MM.1S (cell line): ENCODE measurements at regions not wholly inside any gene's neighbourhood (a gene's known extent, or its start where the extent isn't known, plus 50 kb on each side); places are given as distances from the start of the nearest gene placed in this dataset.

Source experiments
- EZH2 ChIP-seq: fragments of 300-600 bp; sonication (generic); optimal IDR thresholded peaks from 2 replicates; pipeline ENCODE3; 2017; ENCODE audit warnings: low read depth, mild to moderate bottlenecking, antibody characterized with exemption, low read length, mixed read lengths
- TF ChIP-seq, protein P1 (sequence below): fragments of 300-600 bp; sonication (generic); IDR thresholded peaks from 2 replicates; pipeline ENCODE4 v1.5.1; 2016; ENCODE audit warnings: antibody characterized with exemption, low read length, mixed read lengths

DNA sequence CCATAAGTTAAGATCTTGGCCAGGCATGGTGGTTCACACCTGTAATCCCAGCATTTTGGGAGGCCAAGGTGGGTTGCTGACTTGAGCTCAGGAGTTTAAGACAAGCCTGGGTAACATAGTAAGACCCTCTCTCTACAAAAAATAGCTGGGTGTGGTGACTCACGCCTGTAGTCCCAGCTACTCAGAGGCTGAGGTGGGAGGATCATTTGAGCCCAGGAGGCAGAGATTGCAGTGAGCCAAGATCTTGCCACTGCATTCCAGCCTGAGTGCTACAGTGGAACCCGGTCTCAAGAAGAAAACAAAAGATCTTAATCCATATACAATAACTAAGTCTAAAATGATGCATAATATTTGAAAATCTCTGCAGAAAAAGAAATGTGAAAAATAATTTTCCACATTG lies 165.5 kb upstream of the NR5A2 start:
- TF ChIP-seq, protein P1, sequence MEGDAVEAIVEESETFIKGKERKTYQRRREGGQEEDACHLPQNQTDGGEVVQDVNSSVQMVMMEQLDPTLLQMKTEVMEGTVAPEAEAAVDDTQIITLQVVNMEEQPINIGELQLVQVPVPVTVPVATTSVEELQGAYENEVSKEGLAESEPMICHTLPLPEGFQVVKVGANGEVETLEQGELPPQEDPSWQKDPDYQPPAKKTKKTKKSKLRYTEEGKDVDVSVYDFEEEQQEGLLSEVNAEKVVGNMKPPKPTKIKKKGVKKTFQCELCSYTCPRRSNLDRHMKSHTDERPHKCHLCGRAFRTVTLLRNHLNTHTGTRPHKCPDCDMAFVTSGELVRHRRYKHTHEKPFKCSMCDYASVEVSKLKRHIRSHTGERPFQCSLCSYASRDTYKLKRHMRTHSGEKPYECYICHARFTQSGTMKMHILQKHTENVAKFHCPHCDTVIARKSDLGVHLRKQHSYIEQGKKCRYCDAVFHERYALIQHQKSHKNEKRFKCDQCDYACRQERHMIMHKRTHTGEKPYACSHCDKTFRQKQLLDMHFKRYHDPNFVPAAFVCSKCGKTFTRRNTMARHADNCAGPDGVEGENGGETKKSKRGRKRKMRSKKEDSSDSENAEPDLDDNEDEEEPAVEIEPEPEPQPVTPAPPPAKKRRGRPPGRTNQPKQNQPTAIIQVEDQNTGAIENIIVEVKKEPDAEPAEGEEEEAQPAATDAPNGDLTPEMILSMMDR = no peak
- no peak for TF ChIP-seq EZH2
